H9 (cell line): ENCODE measurements at regions not wholly inside any gene's neighbourhood (a gene's known extent, or its start where the extent isn't known, plus 50 kb on each side); places are given as distances from the start of the nearest gene placed in this dataset.

Experiments
- DNase-seq: peaks from one replicate; pipeline ENCODE4 v3.0.0-alpha.2; 2017
- H2AFZ ChIP-seq: one replicate; pipeline ENCODE4 v1.6.1; 2013; ENCODE audit warnings: mild to moderate bottlenecking, low read length, control low read depth, moderate library complexity
- H2AK5ac ChIP-seq: 2 replicates; pipeline ENCODE4 v1.6.1; 2013; ENCODE audit warnings: low read length, control low read depth, mixed read lengths; ENCODE audit not compliant: insufficient read length
- H2BK120ac ChIP-seq: one replicate; pipeline ENCODE4 v1.6.1; 2013; ENCODE audit warnings: low read depth, mild to moderate bottlenecking, low read length, control low read depth, inconsistent platforms; ENCODE audit not compliant: poor library complexity, severe bottlenecking
- H2BK12ac ChIP-seq: 2 replicates; pipeline ENCODE4 v1.6.1; 2013; ENCODE audit warnings: low read length, control low read depth, mixed read lengths, low read depth; ENCODE audit not compliant: insufficient read length
- H2BK15ac ChIP-seq: 2 replicates; pipeline ENCODE4 v1.6.1; 2013; ENCODE audit warnings: low read depth, low read length, control low read depth
- H2BK20ac ChIP-seq: one replicate; pipeline ENCODE4 v1.6.1; 2013; ENCODE audit warnings: low read depth, mild to moderate bottlenecking, low read length, control low read depth, inconsistent platforms; ENCODE audit not compliant: poor library complexity, severe bottlenecking
- H2BK5ac ChIP-seq: 2 replicates; pipeline ENCODE4 v1.6.1; 2013; ENCODE audit warnings: low read length, control low read depth, mixed read lengths; ENCODE audit not compliant: insufficient read length
- H3K14ac ChIP-seq: 2 replicates; pipeline ENCODE4 v1.6.1; 2013; ENCODE audit warnings: low read length, control low read depth; ENCODE audit not compliant: insufficient read depth
- H3K18ac ChIP-seq: 2 replicates; pipeline ENCODE4 v1.6.1; 2013; ENCODE audit warnings: low read depth, mild to moderate bottlenecking, mixed read lengths, low read length, control low read depth; ENCODE audit not compliant: insufficient read length
- H3K23ac ChIP-seq: 2 replicates; pipeline ENCODE4 v1.6.1; 2013; ENCODE audit warnings: low read length, control low read depth, mixed read lengths, low read depth; ENCODE audit not compliant: insufficient read length
- H3K23me2 ChIP-seq: 2 replicates; pipeline ENCODE4 v1.6.1; 2013; ENCODE audit warnings: low read depth, mild to moderate bottlenecking, mixed read lengths, low read length, control low read depth; ENCODE audit not compliant: insufficient read length, poor library complexity, severe bottlenecking
- H3K27ac ChIP-seq: 2 replicates; pipeline ENCODE4 v1.5.1; 2013; ENCODE audit warnings: low read length, control low read depth, mixed read lengths, low read depth; ENCODE audit not compliant: insufficient read length
- H3K27me3 ChIP-seq: 2 replicates; pipeline ENCODE4 v1.6.1; 2013; ENCODE audit warnings: low read length, control low read depth, inconsistent platforms; ENCODE audit not compliant: insufficient read depth
- H3K4ac ChIP-seq: 2 replicates; pipeline ENCODE4 v1.6.1; 2013; ENCODE audit warnings: low read depth, mild to moderate bottlenecking, control low read depth, inconsistent platforms, low read length, moderate library complexity
- H3K4me1 ChIP-seq: 2 replicates; pipeline ENCODE4 v1.6.1; 2013; ENCODE audit warnings: low read length, control low read depth, inconsistent platforms; ENCODE audit not compliant: insufficient read depth
- H3K4me2 ChIP-seq: 2 replicates; pipeline ENCODE4 v1.6.1; 2013; ENCODE audit warnings: low read length, control low read depth, mixed read lengths; ENCODE audit not compliant: insufficient read length, insufficient read depth
- H3K56ac ChIP-seq: 2 replicates; pipeline ENCODE4 v1.6.1; 2013; ENCODE audit warnings: low read depth, mild to moderate bottlenecking, mixed read lengths, low read length, control low read depth; ENCODE audit not compliant: insufficient read length
- H3K79me1 ChIP-seq: 2 replicates; pipeline ENCODE4 v1.6.1; 2013; ENCODE audit warnings: low read depth, mild to moderate bottlenecking, moderate library complexity, low read length, control low read depth, inconsistent platforms; ENCODE audit not compliant: insufficient read depth, poor library complexity, severe bottlenecking
- H3K79me2 ChIP-seq: 2 replicates; pipeline ENCODE4 v1.6.1; 2013; ENCODE audit warnings: low read length, control low read depth, inconsistent platforms; ENCODE audit not compliant: insufficient read depth
- H3K9ac ChIP-seq: 2 replicates; pipeline ENCODE4 v1.6.1; 2013; ENCODE audit warnings: low read length, control low read depth, mixed read lengths; ENCODE audit not compliant: insufficient read length; ENCODE audit errors: extremely low read depth
- H3K9me3 ChIP-seq: one replicate; pipeline ENCODE4 v1.6.1; 2013; ENCODE audit warnings: low read depth, low read length, inconsistent platforms; ENCODE audit not compliant: control insufficient read depth
- H3T11ph ChIP-seq: one replicate; pipeline ENCODE4 v1.6.1; 2013; ENCODE audit warnings: mild to moderate bottlenecking, low read length, control low read depth, inconsistent platforms
- H4K20me1 ChIP-seq: one replicate; pipeline ENCODE4 v1.6.1; 2013; ENCODE audit not compliant: control insufficient read depth, insufficient read length, insufficient read depth
- H4K5ac ChIP-seq: 2 replicates; pipeline ENCODE4 v1.6.1; 2013; ENCODE audit warnings: low read depth, mild to moderate bottlenecking, mixed read lengths, low read length, control low read depth; ENCODE audit not compliant: insufficient read length
- H4K8ac ChIP-seq: replicated peaks from 2 replicates; pipeline ENCODE4 v1.6.1; 2013; ENCODE audit warnings: low read length, control low read depth, mixed read lengths, low read depth; ENCODE audit not compliant: insufficient read length
- H4K91ac ChIP-seq: 2 replicates; pipeline ENCODE4 v1.6.1; 2013; ENCODE audit warnings: low read depth, mild to moderate bottlenecking, moderate library complexity, mixed read lengths, low read length, control low read depth; ENCODE audit not compliant: insufficient read length
- H3K27ac Mint-ChIP-seq, 3 experiments: 2 replicates in 2 of 3; 3 replicates in 1 of 3; pipeline ENCODE4 v1.8.0; 2020 to 2021; ENCODE audit warnings: mixed read lengths in 3 of 3, mild to moderate bottlenecking in 1 of 3, moderate library complexity in 1 of 3
- H3K27me3 Mint-ChIP-seq: 2 replicates; pipeline ENCODE4 v1.8.0; 2021; ENCODE audit warnings: low read depth, mild to moderate bottlenecking, moderate library complexity, mixed read lengths
- H3K36me3 Mint-ChIP-seq, 3 experiments: 2 replicates in 2 of 3; 3 replicates in 1 of 3; pipeline ENCODE4 v1.8.0; 2020 to 2021; ENCODE audit warnings: low read depth in 3 of 3, mixed read lengths in 3 of 3; ENCODE audit not compliant: insufficient read depth in 1 of 3
- H3K4me1 Mint-ChIP-seq, 2 experiments: 2 replicates each; pipeline ENCODE4 v1.8.0; 2020; ENCODE audit warnings: mixed read lengths in 2 of 2
- H3K4me3 Mint-ChIP-seq, 2 experiments: 2 replicates in 1 of 2; 3 replicates in 1 of 2; pipeline ENCODE4 v1.8.0; 2020 to 2021; ENCODE audit warnings: mild to moderate bottlenecking in 2 of 2, mixed read lengths in 2 of 2, moderate library complexity in 1 of 2
- H3K9me3 Mint-ChIP-seq, 2 experiments: 2 replicates in 1 of 2; 3 replicates in 1 of 2; pipeline ENCODE4 v1.8.0; 2020; ENCODE audit warnings: mild to moderate bottlenecking in 2 of 2, mixed read lengths in 2 of 2, moderate library complexity in 1 of 2
- CTCF ChIP-seq: fragments of 200-600 bp; sonication (generic); conservative IDR thresholded peaks from 3 replicates; pipeline ENCODE4 v1.8.0; 2021; ENCODE audit warnings: antibody characterized with exemption, mild to moderate bottlenecking

- no peak overlapping the region for H4K91ac ChIP-seq
- H3T11ph ChIP-seq: no peak overlapping the region
- peaks cover 12% of the 10 kb centered on the region for H3K4me1 ChIP-seq
- H2AFZ ChIP-seq: no peak overlapping the region
- H2AK5ac ChIP-seq: no peak overlapping the region
- no peak for TF ChIP-seq CTCF
- H3K9me3 Mint-ChIP-seq: no peaks in the 10 kb centered on the region
- H3K4me2 ChIP-seq: no peak overlapping the region
- H3K4me1 Mint-ChIP-seq: peaks cover 12 to 17% of the 10 kb centered on the region in 2 experiments
- no peak overlapping the region for H2BK5ac ChIP-seq
- no peak overlapping the region for H3K4me3 Mint-ChIP-seq
- H3K79me1 ChIP-seq: no peaks in the 10 kb centered on the region
- H4K8ac ChIP-seq: no peak overlapping the region
- no peak overlapping the region for H3K14ac ChIP-seq
- no peak overlapping the region for H3K18ac ChIP-seq
- H2BK20ac ChIP-seq: no peak overlapping the region
- no peaks in the 10 kb centered on the region for H3K9me3 ChIP-seq
- no peak overlapping the region for H2BK120ac ChIP-seq
- H3K36me3 Mint-ChIP-seq: peaks cover 0 to 7% (median 0%) of the 10 kb centered on the region in 3 experiments; a peak in 2 of 7 replicates
- H3K27ac Mint-ChIP-seq: no peak overlapping the region
- H3K23me2 ChIP-seq: no peaks in the 10 kb centered on the region
- H3K79me2 ChIP-seq: no peaks in the 10 kb centered on the region
- H3K23ac ChIP-seq: no peak overlapping the region
- H3K4ac ChIP-seq: no peak overlapping the region
- H3K27me3 Mint-ChIP-seq: no peaks in the 10 kb centered on the region
- no peak overlapping the region for H3K9ac ChIP-seq
- DNase-seq: no peak
- no peak overlapping the region for H2BK12ac ChIP-seq
- H2BK15ac ChIP-seq: no peak overlapping the region
- H4K20me1 ChIP-seq: no peaks in the 10 kb centered on the region
- no peak overlapping the region for H3K56ac ChIP-seq
- H3K27me3 ChIP-seq: no peaks in the 10 kb centered on the region; the same call in 1 of the 2 replicates
- H4K5ac ChIP-seq: no peak overlapping the region
- no peak overlapping the region for H3K27ac ChIP-seq
Observed at GRCh38 chr1:173395762-173396161, 81.4 kb upstream of the PRDX6 start.
